NCI-H1105 (cell line): ENCODE measurements at regions not wholly inside any gene's neighbourhood (a gene's known extent, or its start where the extent isn't known, plus 50 kb on each side); places are given as distances from the start of the nearest gene placed in this dataset.
"Not testable (repeated sequence)": the region's sequence is repeated elsewhere in the genome, so short reads cannot be mapped to it uniquely, and the experiment has no call there.

ENCODE experiments used
- DNase-seq: peaks from one replicate; lab custom pipeline; 2025; lab: John Stamatoyannopoulos, UW

GRCh38 chr5:179407191-179408175 is 62.2 kb upstream of the ADAMTS2 start:
- no peak for DNase-seq

GRCh38 chr5:179406031-179406961 is 61.0 kb upstream of the ADAMTS2 start:
- DNase-seq: no peak

GRCh38 chr5:179405426-179406030 is 60.3 kb upstream of the ADAMTS2 start:
- DNase-seq: no peak

GRCh38 chr5:179405054-179405416 is 59.8 kb upstream of the ADAMTS2 start:
- no peak for DNase-seq

GRCh38 chr5:179404321-179405053 is 59.2 kb upstream of the ADAMTS2 start:
- no peak for DNase-seq

- no peak for DNase-seq
Measured at GRCh38 chr5:179403426-179404147, 58.3 kb upstream of the ADAMTS2 start.

GRCh38 chr5:179400435-179400834 is 55.2 kb upstream of the ADAMTS2 start:
- DNase-seq: not testable (repeated sequence)

- DNase-seq: no peak
Measured at GRCh38 chr5:179400020-179400419, 54.8 kb upstream of the ADAMTS2 start.

GRCh38 chr5:179399327-179399726 is 54.1 kb upstream of the ADAMTS2 start:
- DNase-seq: not testable (repeated sequence)

- DNase-seq: no peak
Measured at GRCh38 chr5:179397516-179397915, 52.3 kb upstream of the ADAMTS2 start.
